ENCODE measurements at regions not wholly inside any gene's neighbourhood (a gene's known extent, or its start where the extent isn't known, plus 50 kb on each side); places are given as distances from the start of the nearest gene placed in this dataset.

- DNase-seq: no peak
Measured at GRCh38 chr2:57990118-57990725, 56.4 kb upstream of the VRK2 start.

All from stimulated activated CD4-positive, alpha-beta T cell treated with anti-CD3 and anti-CD28 coated beads, Interleukin-4, amount 100 ng/mL, for 4 hours (primary cell).